ENCODE measurements at regions not wholly inside any gene's neighbourhood (a gene's known extent, or its start where the extent isn't known, plus 50 kb on each side); places are given as distances from the start of the nearest gene placed in this dataset.

- Mint-ChIP-seq H3K4me3 (no peak overlapping the region), H3K9me3 (no peaks in the 10 kb centered on the region)
Observed at GRCh38 chr17:36791150-36791941, 145.9 kb upstream of the LHX1 start.

GRCh38 chr17:36791942-36792475 is 145.3 kb upstream of the LHX1 start:
- Mint-ChIP-seq H3K4me1 (ENCODE audit: low read depth) (no peaks in the 10 kb centered on the region), H3K27ac (no peak overlapping the region), H3K27me3 (ENCODE audit: insufficient read depth) (peaks cover 51% of the 10 kb centered on the region), H3K36me3 (ENCODE audit: low read depth) (no peaks in the 10 kb centered on the region), H3K4me3 (no peak overlapping the region), H3K9me3 (no peaks in the 10 kb centered on the region)
- DNase-seq = no peak
- no peak for TF ChIP-seq CTCF (IDR thresholded peaks at IDR 0.05)

More at GRCh38 chr17:36791150-36791941, 145.9 kb upstream of the LHX1 start:
- Mint-ChIP-seq H3K27ac (no peak overlapping the region), H3K27me3 (ENCODE audit: insufficient read depth) (peaks cover 51% of the 10 kb centered on the region), H3K36me3 (ENCODE audit: low read depth) (no peaks in the 10 kb centered on the region), H3K4me1 (ENCODE audit: low read depth) (no peaks in the 10 kb centered on the region)
- TF ChIP-seq CTCF (IDR thresholded peaks at IDR 0.05) = no peak
- DNase-seq = no peak

- no peak for DNase-seq
- Mint-ChIP-seq H3K4me3 (no peak overlapping the region), H3K27me3 (ENCODE audit: insufficient read depth) (peaks cover 51% of the 10 kb centered on the region), H3K9me3 (no peaks in the 10 kb centered on the region), H3K36me3 (ENCODE audit: low read depth) (no peaks in the 10 kb centered on the region), H3K4me1 (ENCODE audit: low read depth) (no peaks in the 10 kb centered on the region), H3K27ac (no peak overlapping the region)
- no peak for TF ChIP-seq CTCF (IDR thresholded peaks at IDR 0.05)
Observed at GRCh38 chr17:36792849-36793248, 144.4 kb upstream of the LHX1 start.

DNA sequence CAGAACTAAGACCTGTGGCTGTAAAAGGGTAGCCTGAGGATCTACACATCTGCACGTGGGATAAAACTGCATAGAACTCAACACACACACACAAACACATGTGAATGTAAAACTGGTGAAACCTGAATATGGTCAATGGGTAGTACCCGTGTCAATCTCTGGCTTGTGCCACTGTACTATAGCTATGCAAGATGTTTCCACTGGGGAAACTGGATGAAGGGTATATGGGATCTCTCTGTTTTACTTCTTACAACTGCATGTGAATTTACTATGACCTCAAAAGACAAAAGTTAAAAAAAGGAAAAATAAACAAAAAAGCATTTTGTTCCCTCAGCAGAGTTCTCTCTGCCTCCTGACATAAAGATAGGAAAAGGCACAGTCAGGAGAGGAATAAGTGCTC is 143.3 kb upstream of the LHX1 start:
- H3K4me3 Mint-ChIP-seq = no peak overlapping the region
- H3K27me3 Mint-ChIP-seq (ENCODE audit: insufficient read depth) = peaks cover 48% of the 10 kb centered on the region
- no peaks in the 10 kb centered on the region for H3K4me1 Mint-ChIP-seq (ENCODE audit: low read depth)
- H3K9me3 Mint-ChIP-seq = no peaks in the 10 kb centered on the region
- no peaks in the 10 kb centered on the region for H3K36me3 Mint-ChIP-seq (ENCODE audit: low read depth)
- no peak for DNase-seq
- TF ChIP-seq CTCF (IDR thresholded peaks at IDR 0.05) = no peak
- no peak overlapping the region for H3K27ac Mint-ChIP-seq

GRCh38 chr17:36807496-36808179 is 129.6 kb upstream of the LHX1 start:
- Mint-ChIP-seq H3K4me1 (ENCODE audit: low read depth) (peaks cover 5% of the 10 kb centered on the region; the same call in 1 of the 2 replicates), H3K9me3 (no peaks in the 10 kb centered on the region), H3K36me3 (ENCODE audit: low read depth) (no peaks in the 10 kb centered on the region), H3K27ac (no peak overlapping the region), H3K4me3 (no peak overlapping the region), H3K27me3 (ENCODE audit: insufficient read depth) (peaks cover 43% of the 10 kb centered on the region)
- DNase-seq = no peak
- TF ChIP-seq CTCF (IDR thresholded peaks at IDR 0.05) = no peak
